ENCODE measurements at regions not wholly inside any gene's neighbourhood (a gene's known extent, or its start where the extent isn't known, plus 50 kb on each side); places are given as distances from the start of the nearest gene placed in this dataset.

DNA sequence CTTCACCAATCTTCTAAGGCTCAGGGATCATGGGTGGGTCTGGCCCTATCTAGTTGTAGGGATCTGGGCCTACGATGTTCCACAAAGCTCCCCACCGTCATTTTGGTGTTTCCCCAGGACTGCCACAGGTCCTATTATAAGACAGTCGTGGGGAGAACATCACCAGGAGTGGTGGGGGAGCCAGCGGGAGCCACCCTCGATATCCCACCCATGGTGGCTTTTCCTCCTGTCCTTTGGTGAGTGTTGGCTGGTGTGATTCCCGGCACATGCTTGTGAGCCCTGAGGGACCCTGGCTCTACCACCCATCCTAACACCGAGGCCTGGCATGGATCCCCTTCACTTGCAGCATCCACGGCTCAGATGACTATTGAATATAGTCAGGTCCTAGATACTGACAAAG, 247.4 kb downstream of the ACTR3B start:
- TF ChIP-seq, protein P1, sequence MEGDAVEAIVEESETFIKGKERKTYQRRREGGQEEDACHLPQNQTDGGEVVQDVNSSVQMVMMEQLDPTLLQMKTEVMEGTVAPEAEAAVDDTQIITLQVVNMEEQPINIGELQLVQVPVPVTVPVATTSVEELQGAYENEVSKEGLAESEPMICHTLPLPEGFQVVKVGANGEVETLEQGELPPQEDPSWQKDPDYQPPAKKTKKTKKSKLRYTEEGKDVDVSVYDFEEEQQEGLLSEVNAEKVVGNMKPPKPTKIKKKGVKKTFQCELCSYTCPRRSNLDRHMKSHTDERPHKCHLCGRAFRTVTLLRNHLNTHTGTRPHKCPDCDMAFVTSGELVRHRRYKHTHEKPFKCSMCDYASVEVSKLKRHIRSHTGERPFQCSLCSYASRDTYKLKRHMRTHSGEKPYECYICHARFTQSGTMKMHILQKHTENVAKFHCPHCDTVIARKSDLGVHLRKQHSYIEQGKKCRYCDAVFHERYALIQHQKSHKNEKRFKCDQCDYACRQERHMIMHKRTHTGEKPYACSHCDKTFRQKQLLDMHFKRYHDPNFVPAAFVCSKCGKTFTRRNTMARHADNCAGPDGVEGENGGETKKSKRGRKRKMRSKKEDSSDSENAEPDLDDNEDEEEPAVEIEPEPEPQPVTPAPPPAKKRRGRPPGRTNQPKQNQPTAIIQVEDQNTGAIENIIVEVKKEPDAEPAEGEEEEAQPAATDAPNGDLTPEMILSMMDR (IDR thresholded peaks at IDR 0.05) = no peak
- no peak for TF ChIP-seq POLR2A (IDR thresholded peaks at IDR 0.05)

Measured in Peyer's patch (tissue), 4 donors.